ENCODE measurements at regions not wholly inside any gene's neighbourhood (a gene's known extent, or its start where the extent isn't known, plus 50 kb on each side); places are given as distances from the start of the nearest gene placed in this dataset.
"Not testable (repeated sequence)": the region's sequence is repeated elsewhere in the genome, so short reads cannot be mapped to it uniquely, and the experiment has no call there.

DNA sequence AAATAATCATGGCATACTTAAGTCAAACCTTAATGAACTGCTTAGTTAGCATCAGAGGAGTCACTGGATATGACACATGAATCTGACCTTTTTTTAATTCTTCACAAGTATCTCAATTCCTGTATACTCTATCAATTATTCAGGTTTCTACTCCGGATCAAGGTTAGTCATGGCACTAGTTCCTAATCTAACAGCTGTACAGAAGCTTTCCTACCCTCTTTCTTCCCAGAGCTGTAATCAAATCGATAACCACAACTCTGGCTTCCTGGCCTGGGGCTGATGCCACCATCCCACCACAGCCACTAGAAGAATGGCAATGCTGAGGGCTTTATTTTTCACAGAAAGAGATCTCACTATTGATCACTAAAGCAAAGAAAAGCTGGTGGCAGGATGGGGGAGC lies 718.5 kb downstream of the SMARCA1 start:
- Mint-ChIP-seq H3K4me1 (no peaks in the 10 kb centered on the region), H3K27ac (no peak overlapping the region), H3K27me3 (ENCODE audit: low read depth) (no peaks in the 10 kb centered on the region), H3K4me3 (no peak overlapping the region), H3K9me3 (peaks cover 24% of the 10 kb centered on the region), H3K36me3 (ENCODE audit: low read depth) (no peaks in the 10 kb centered on the region)
- no peak for TF ChIP-seq CTCF (IDR thresholded peaks at IDR 0.05; ENCODE audit: unreplicated experiment in 3 of 3)

DNA sequence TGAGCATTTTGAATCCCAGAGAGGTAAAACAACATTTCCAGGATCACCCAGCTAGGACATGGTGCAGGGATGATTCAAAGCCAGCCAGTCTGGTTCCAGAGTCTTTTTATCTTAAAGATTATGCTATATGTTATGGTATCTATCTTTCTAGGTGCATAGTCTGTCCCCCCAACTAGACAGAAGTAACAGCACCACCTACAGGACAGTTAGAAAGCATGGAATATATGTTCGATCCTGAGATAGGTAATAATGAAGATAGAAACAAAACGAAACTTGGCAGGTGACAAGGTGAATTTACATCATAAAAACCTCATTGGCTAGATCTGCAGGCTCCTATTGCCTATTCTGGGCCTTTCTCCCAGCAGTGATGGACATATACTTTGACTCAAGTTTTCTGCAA lies 723.2 kb downstream of the SMARCA1 start:
- Mint-ChIP-seq H3K9me3 (peaks cover 17% of the 10 kb centered on the region), H3K27ac (no peak overlapping the region), H3K27me3 (ENCODE audit: low read depth) (no peaks in the 10 kb centered on the region), H3K4me3 (no peak overlapping the region), H3K36me3 (ENCODE audit: low read depth) (no peaks in the 10 kb centered on the region), H3K4me1 (no peaks in the 10 kb centered on the region)
- TF ChIP-seq CTCF (IDR thresholded peaks at IDR 0.05; ENCODE audit: unreplicated experiment in 3 of 3), result peak in 1 of 3 experiments; percentile 25

- not testable (repeated sequence) for H3K27me3 Mint-ChIP-seq (ENCODE audit: low read depth); H3K36me3 Mint-ChIP-seq (ENCODE audit: low read depth); H3K4me1 Mint-ChIP-seq; H3K27ac Mint-ChIP-seq
- Mint-ChIP-seq H3K9me3 (peaks cover 23% of the 10 kb centered on the region), H3K4me3 (peak overlapping the region in 1 of 3 experiments; percentile 15)
These were observed 730.9 kb upstream of the ACTRT1 start for GRCh38 chrX:128783139-128783538.

DNA sequence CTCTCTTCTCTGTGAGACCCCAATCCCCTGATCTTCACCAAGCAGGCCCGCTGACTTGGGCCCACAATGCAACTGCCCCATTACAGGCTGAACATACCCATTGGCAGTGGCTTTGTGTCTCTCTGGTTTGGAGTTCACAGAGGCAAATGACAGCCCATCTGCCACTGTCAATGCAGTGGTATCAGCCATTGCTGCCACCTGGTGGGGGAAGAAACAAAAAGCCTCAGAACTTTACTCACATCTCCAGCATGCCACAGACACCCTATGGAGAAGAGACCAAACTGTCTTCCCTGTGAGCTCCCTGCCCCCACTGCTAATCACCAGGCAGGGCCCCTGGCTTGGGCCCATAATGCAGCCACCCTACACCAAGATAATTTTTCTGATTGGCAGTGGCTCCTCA lies 729.3 kb upstream of the ACTRT1 start:
- Mint-ChIP-seq H3K4me3 (no peak overlapping the region), H3K36me3 (ENCODE audit: low read depth) (no peaks in the 10 kb centered on the region), H3K4me1 (no peaks in the 10 kb centered on the region), H3K27ac (no peak overlapping the region), H3K27me3 (ENCODE audit: low read depth) (peaks cover 5% of the 10 kb centered on the region), H3K9me3 (peaks cover 37% of the 10 kb centered on the region)
- TF ChIP-seq CTCF (IDR thresholded peaks at IDR 0.05; ENCODE audit: unreplicated experiment in 3 of 3), result peak in 2 of 3 experiments; percentile 16 to 37

- no peak for TF ChIP-seq CTCF (IDR thresholded peaks at IDR 0.05; ENCODE audit: unreplicated experiment in 3 of 3)
- peaks cover 40% of the 10 kb centered on the region for H3K9me3 Mint-ChIP-seq
- H3K4me1 Mint-ChIP-seq, result no peaks in the 10 kb centered on the region
- H3K27me3 Mint-ChIP-seq (ENCODE audit: low read depth), result peaks cover 5% of the 10 kb centered on the region
- no peak overlapping the region for H3K27ac Mint-ChIP-seq
- no peaks in the 10 kb centered on the region for H3K36me3 Mint-ChIP-seq (ENCODE audit: low read depth)
- H3K4me3 Mint-ChIP-seq, result no peak overlapping the region
These were observed 728.7 kb upstream of the ACTRT1 start for GRCh38 chrX:128780934-128781333.

DNA sequence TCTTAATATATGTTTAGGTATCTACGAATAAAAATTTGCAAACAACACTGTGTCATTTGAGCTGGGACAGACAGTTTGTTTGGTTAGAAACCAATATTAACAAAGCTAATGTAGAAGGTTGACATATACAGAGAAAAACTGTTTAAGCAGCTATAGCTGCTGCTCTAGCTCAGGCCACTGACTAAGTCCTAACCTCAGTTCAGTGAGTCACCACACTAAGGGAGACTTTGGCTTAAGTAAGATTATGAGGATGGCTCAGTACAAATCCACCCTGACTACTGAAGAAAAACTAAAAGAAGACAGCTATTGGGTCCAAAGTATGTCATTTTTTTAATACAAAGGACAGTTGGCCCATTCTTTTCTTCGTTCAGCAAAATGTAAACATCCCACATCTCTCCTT lies 717.3 kb upstream of the ACTRT1 start:
- H3K27me3 Mint-ChIP-seq (ENCODE audit: low read depth), result no peaks in the 10 kb centered on the region
- peaks cover 10% of the 10 kb centered on the region for H3K9me3 Mint-ChIP-seq
- H3K4me1 Mint-ChIP-seq, result no peaks in the 10 kb centered on the region
- H3K27ac Mint-ChIP-seq, result no peak overlapping the region
- H3K36me3 Mint-ChIP-seq (ENCODE audit: low read depth), result no peaks in the 10 kb centered on the region
- TF ChIP-seq CTCF (IDR thresholded peaks at IDR 0.05; ENCODE audit: unreplicated experiment in 3 of 3), result no peak
- no peak overlapping the region for H3K4me3 Mint-ChIP-seq

Data from nephron (organoid).